ENCODE measurements at regions not wholly inside any gene's neighbourhood (a gene's known extent, or its start where the extent isn't known, plus 50 kb on each side); places are given as distances from the start of the nearest gene placed in this dataset.

DNA sequence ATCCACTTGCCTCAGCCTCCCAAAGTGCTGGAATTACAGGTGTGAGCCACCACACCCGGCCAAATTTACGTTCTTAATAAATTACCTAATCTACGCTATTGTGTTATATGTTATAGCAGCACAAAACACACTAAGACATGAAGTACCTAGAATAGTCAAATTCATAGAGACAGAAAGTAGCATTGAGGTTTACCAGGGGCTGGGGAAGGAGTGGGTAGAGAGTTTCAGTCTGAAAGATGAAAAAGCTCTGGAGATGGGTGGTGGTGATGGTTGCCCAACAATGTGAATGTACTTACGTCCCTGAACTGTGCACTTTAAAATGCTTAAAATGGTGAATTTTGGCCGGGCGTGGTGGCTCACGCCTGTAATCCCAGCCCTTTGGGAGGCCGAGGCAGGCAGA lies 65.7 kb upstream of the NUP50 start:
- Histone ChIP-seq H3K9me3 (ENCODE audit: insufficient read depth, low read length) (no peaks in the 10 kb centered on the region), H2AFZ (ENCODE audit: low read depth, low read length) (no peak overlapping the region), H3K36me3 (replicated peaks; ENCODE audit: low read depth, low read length) (no peaks in the 10 kb centered on the region), H3K4me2 (ENCODE audit: low read length) (no peak overlapping the region), H3K27ac (ENCODE audit: low read length) (no peak overlapping the region), H3K27me3 (ENCODE audit: low read depth, low read length) (peaks cover 18% of the 10 kb centered on the region), H3K79me2 (ENCODE audit: low read length) (no peaks in the 10 kb centered on the region), H4K20me1 (ENCODE audit: insufficient read depth, low read length) (no peaks in the 10 kb centered on the region), H3K4me3 (ENCODE audit: low read length) (no peak overlapping the region), H3K9ac (ENCODE audit: low read length) (no peak overlapping the region), H3K4me1 (ENCODE audit: low read length) (no peaks in the 10 kb centered on the region)
- TF ChIP-seq, protein P1, sequence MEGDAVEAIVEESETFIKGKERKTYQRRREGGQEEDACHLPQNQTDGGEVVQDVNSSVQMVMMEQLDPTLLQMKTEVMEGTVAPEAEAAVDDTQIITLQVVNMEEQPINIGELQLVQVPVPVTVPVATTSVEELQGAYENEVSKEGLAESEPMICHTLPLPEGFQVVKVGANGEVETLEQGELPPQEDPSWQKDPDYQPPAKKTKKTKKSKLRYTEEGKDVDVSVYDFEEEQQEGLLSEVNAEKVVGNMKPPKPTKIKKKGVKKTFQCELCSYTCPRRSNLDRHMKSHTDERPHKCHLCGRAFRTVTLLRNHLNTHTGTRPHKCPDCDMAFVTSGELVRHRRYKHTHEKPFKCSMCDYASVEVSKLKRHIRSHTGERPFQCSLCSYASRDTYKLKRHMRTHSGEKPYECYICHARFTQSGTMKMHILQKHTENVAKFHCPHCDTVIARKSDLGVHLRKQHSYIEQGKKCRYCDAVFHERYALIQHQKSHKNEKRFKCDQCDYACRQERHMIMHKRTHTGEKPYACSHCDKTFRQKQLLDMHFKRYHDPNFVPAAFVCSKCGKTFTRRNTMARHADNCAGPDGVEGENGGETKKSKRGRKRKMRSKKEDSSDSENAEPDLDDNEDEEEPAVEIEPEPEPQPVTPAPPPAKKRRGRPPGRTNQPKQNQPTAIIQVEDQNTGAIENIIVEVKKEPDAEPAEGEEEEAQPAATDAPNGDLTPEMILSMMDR (IDR thresholded peaks at IDR 0.05; ENCODE audit: low read depth, low read length) = no peak
- no peak for TF ChIP-seq EZH2phosphoT487 (IDR thresholded peaks at IDR 0.05; ENCODE audit: low read depth)

DNA sequence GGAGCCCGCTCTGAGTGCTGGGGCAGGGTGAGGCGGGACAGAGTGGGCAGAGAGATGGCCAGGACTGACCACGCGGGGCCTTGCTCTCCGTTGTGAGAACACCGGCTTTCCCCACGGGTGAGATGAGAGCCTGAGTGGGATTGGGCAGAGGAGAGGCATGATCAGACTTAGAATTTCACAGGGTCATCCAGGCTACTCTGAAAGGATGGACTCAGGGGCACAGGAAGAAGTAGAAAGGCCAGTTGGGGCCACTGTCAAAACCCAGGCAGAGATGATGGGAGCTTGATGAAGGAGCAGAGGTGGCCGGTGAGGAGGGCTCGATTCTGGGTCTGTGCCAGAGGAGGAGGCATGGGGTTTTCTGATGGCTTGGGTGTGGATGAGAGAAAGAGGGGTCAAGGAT lies 63.8 kb upstream of the NUP50 start:
- Histone ChIP-seq H3K79me2 (ENCODE audit: low read length) (no peaks in the 10 kb centered on the region), H3K27me3 (ENCODE audit: low read depth, low read length) (peaks cover 14% of the 10 kb centered on the region), H3K27ac (ENCODE audit: low read length) (no peak overlapping the region), H3K9ac (ENCODE audit: low read length) (no peak overlapping the region), H3K36me3 (replicated peaks; ENCODE audit: low read depth, low read length) (no peaks in the 10 kb centered on the region), H3K9me3 (ENCODE audit: insufficient read depth, low read length) (no peaks in the 10 kb centered on the region), H3K4me2 (ENCODE audit: low read length) (no peak overlapping the region), H3K4me3 (ENCODE audit: low read length) (no peak overlapping the region), H3K4me1 (ENCODE audit: low read length) (no peaks in the 10 kb centered on the region), H2AFZ (ENCODE audit: low read depth, low read length) (no peak overlapping the region), H4K20me1 (ENCODE audit: insufficient read depth, low read length) (no peaks in the 10 kb centered on the region)
- TF ChIP-seq EZH2phosphoT487 (IDR thresholded peaks at IDR 0.05; ENCODE audit: low read depth) = no peak
- TF ChIP-seq, protein P1 (IDR thresholded peaks at IDR 0.05; ENCODE audit: low read depth, low read length) = no peak

DNA sequence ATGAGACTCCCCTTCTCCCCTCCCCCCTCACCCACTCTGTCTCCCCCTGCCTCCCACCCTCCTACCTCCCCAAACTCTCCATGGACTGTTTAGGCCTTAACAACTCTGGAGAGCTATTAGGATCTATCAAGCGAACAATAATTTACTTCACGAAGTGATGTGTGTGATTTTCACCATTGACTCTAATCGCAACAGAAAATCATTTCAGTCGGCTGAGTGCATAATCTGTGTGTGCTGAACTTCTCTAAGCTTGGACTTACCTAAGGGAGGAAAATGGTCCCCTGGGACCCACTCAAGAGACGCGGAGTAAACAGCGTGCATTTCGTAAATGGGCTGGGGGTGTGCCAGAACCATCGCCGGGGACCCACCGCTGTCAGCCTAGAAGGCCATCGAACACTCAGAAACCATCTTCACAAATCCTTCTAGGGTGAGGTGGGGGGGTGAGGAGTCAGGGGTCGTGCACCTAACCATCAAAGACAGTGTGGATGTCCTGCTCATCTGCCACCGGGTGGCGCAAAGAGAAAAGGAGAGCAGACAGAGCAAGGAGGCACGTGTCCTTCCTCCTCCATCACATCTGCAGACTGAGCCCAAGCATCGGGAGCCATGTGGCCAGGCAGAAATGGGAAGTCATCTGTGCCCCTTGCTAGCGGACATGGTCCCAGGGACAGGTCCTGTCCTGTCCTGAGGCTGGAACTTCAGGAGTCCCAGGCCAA lies 62.1 kb upstream of the NUP50 start:
- peaks cover 24% of the 10 kb centered on the region for H3K27me3 ChIP-seq (ENCODE audit: low read depth, low read length)
- no peaks in the 10 kb centered on the region for H3K36me3 ChIP-seq (replicated peaks; ENCODE audit: low read depth, low read length)
- H3K4me1 ChIP-seq (ENCODE audit: low read length) = no peaks in the 10 kb centered on the region
- H3K4me3 ChIP-seq (ENCODE audit: low read length) = peak overlapping the region; percentile 63
- H3K79me2 ChIP-seq (ENCODE audit: low read length) = no peaks in the 10 kb centered on the region
- H4K20me1 ChIP-seq (ENCODE audit: insufficient read depth, low read length) = no peaks in the 10 kb centered on the region
- peak overlapping the region; percentile 87 for H3K4me2 ChIP-seq (ENCODE audit: low read length)
- TF ChIP-seq, protein P1 (IDR thresholded peaks at IDR 0.05; ENCODE audit: low read depth, low read length) = peak; percentile 86
- TF ChIP-seq EZH2phosphoT487 (IDR thresholded peaks at IDR 0.05; ENCODE audit: low read depth) = no peak
- no peak overlapping the region for H3K27ac ChIP-seq (ENCODE audit: low read length)
- no peak overlapping the region for H3K9ac ChIP-seq (ENCODE audit: low read length)
- peak overlapping the region; percentile 89; the same call in 1 of the 2 replicates for H2AFZ ChIP-seq (ENCODE audit: low read depth, low read length)
- no peaks in the 10 kb centered on the region for H3K9me3 ChIP-seq (ENCODE audit: insufficient read depth, low read length)

DNA sequence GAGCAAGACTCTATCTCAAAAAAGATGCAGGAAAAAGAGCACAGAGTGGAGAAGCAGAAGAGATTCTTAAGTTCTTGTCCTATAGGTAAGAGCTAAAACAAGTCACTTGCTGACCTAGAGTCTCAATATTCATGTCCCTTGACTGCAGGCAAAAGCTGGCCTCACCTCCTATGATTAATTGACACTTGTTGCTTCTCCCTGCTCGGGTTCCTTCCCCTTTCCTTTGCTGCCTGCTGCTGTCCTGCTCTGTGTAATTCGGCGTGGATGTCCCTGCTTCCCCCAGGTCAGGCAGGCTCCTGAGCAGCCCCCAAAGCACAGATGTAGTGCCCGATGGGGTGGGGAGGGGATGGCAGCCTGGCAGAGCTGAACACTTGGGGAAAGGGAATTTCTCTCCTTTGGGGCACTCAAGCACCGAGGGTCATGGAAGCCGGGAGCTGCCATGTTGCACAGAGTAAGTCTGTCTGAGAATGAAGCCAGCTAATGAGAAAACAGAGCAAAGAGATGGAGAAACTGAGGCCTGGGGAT lies 60.8 kb upstream of the NUP50 start:
- H3K9ac ChIP-seq (ENCODE audit: low read length) = no peak overlapping the region
- no peak overlapping the region for H3K4me3 ChIP-seq (ENCODE audit: low read length)
- H3K27ac ChIP-seq (ENCODE audit: low read length) = no peak overlapping the region
- H3K9me3 ChIP-seq (ENCODE audit: insufficient read depth, low read length) = no peaks in the 10 kb centered on the region
- H3K79me2 ChIP-seq (ENCODE audit: low read length) = no peaks in the 10 kb centered on the region
- no peaks in the 10 kb centered on the region for H3K36me3 ChIP-seq (replicated peaks; ENCODE audit: low read depth, low read length)
- TF ChIP-seq, protein P1 (IDR thresholded peaks at IDR 0.05; ENCODE audit: low read depth, low read length) = no peak
- no peak for TF ChIP-seq EZH2phosphoT487 (IDR thresholded peaks at IDR 0.05; ENCODE audit: low read depth)
- H3K27me3 ChIP-seq (ENCODE audit: low read depth, low read length) = peaks cover 27% of the 10 kb centered on the region
- H3K4me2 ChIP-seq (ENCODE audit: low read length) = no peak overlapping the region
- H2AFZ ChIP-seq (ENCODE audit: low read depth, low read length) = no peak overlapping the region
- H4K20me1 ChIP-seq (ENCODE audit: insufficient read depth, low read length) = no peaks in the 10 kb centered on the region
- no peaks in the 10 kb centered on the region for H3K4me1 ChIP-seq (ENCODE audit: low read length)

Data from OCI-LY3 (cell line).